Retinal pigment epithelial cell (primary cell): ENCODE measurements at regions not wholly inside any gene's neighbourhood (a gene's known extent, or its start where the extent isn't known, plus 50 kb on each side); places are given as distances from the start of the nearest gene placed in this dataset.
"Not testable (repeated sequence)": the region's sequence is repeated elsewhere in the genome, so short reads cannot be mapped to it uniquely, and the experiment has no call there.

ENCODE experiments used
- DNase-seq: peaks from one replicate; pipeline ENCODE4 v3.0.0-alpha.2; 2010; ENCODE audit warnings: low read depth
- H3K4me3 ChIP-seq: 2 replicates; pipeline ENCODE4 v1.5.1; 2011; ENCODE audit warnings: mild to moderate bottlenecking, low read length, control low read depth, moderate library complexity
- TF ChIP-seq, protein P1 (sequence below): conservative IDR thresholded peaks from 2 replicates; pipeline ENCODE4 v1.5.1; 2011; ENCODE audit warnings: low read depth, low read length, control low read depth, inconsistent platforms

DNA sequence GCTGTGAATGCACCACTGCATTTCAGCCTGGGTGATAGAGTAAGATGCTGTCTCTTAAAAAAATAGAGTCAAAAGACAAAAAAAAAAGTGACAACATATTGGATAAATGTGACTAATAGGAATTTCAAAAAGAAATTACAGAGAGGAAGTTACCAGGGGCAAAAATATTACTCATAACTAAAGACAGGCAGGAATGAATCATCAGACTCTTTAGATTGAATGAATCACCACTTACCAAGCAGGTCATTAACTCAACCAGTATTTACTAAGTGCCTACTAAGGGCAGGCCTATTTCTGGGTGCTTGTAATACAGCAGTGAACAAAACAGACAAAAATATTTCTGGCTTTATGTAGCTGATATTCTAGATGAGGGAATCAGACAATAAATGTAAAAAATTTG is 301.3 kb downstream of the UBE2NL start:
- not testable (repeated sequence) for H3K4me3 ChIP-seq, DNase-seq

- DNase-seq, H3K4me3 ChIP-seq: not testable (repeated sequence)
Observed at GRCh38 chrX:144188489-144188888, 304.6 kb downstream of the UBE2NL start.

- not testable (repeated sequence) for H3K4me3 ChIP-seq
Observed at GRCh38 chrX:144197057-144197456, 313.2 kb downstream of the UBE2NL start.

GRCh38 chrX:144202726-144203125 is 318.9 kb downstream of the UBE2NL start:
- not testable (repeated sequence) for DNase-seq, H3K4me3 ChIP-seq

More at GRCh38 chrX:144197057-144197456, 313.2 kb downstream of the UBE2NL start:
- DNase-seq: not testable (repeated sequence)

DNA sequence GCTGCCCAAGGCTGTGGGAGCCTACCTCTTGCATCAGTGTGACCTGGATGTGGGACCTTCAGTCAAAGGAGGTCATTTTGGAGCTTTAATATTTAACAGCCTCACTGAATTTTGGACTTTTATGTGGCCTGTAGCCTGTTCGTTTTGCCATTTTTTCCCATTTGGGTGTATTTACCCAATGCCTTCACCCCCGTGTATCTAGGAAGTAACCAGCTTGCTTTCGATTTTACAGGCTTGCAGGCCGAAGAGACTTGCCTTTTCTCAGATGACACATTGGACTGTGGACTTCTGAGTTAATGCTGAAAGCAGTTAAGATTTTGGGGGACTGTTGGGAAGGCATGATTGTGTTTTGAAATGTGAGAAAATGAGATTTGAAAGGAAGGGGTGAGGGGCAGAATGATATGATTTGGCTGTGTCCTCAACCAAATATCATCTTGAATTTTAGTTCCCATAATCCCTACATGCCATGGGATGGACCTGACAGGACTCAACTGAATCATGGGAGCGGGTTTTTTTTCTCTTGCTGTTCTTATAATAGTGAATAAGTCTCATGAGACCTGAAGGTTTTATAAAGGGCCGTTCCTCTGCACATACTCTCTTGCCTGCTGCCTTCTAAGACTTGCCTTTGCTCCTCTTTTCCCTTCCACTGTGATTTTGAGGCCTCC is 324.6 kb downstream of the UBE2NL start:
- H3K4me3 ChIP-seq, DNase-seq: not testable (repeated sequence)

GRCh38 chrX:144214651-144215050 is 330.8 kb downstream of the UBE2NL start:
- no peak overlapping the region for H3K4me3 ChIP-seq
- TF ChIP-seq, protein P1, sequence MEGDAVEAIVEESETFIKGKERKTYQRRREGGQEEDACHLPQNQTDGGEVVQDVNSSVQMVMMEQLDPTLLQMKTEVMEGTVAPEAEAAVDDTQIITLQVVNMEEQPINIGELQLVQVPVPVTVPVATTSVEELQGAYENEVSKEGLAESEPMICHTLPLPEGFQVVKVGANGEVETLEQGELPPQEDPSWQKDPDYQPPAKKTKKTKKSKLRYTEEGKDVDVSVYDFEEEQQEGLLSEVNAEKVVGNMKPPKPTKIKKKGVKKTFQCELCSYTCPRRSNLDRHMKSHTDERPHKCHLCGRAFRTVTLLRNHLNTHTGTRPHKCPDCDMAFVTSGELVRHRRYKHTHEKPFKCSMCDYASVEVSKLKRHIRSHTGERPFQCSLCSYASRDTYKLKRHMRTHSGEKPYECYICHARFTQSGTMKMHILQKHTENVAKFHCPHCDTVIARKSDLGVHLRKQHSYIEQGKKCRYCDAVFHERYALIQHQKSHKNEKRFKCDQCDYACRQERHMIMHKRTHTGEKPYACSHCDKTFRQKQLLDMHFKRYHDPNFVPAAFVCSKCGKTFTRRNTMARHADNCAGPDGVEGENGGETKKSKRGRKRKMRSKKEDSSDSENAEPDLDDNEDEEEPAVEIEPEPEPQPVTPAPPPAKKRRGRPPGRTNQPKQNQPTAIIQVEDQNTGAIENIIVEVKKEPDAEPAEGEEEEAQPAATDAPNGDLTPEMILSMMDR: no peak
- no peak for DNase-seq

- no peak for DNase-seq
- TF ChIP-seq, protein P1: no peak
Observed at GRCh38 chrX:144219035-144219434, 335.2 kb downstream of the UBE2NL start.

GRCh38 chrX:144231116-144231785 is 347.4 kb downstream of the UBE2NL start:
- not testable (repeated sequence) for H3K4me3 ChIP-seq, DNase-seq

More at GRCh38 chrX:144219035-144219434, 335.2 kb downstream of the UBE2NL start:
- H3K4me3 ChIP-seq: no peak overlapping the region

DNA sequence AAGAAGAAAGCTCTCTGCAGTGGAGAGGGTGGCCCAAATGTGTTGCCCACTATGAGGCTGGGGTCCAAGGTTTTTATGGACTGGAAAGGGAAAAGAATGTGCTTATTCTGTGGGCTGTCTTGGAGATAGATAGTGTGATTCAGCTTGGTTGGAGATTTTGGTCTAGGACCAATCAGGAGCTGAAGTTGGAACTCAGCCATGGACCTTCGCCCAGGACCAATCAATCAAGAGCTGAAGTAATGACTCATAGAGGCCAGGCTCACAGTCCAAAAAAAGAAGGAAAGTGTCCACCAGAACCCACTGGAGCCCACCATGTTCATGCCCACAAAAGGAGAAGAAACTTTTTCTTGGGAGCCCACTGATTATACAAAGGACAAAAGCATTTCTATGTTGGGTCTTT is 369.5 kb downstream of the UBE2NL start:
- DNase-seq: no peak
- TF ChIP-seq, protein P1: no peak
- no peak overlapping the region for H3K4me3 ChIP-seq

- TF ChIP-seq, protein P1: no peak
- no peak overlapping the region for H3K4me3 ChIP-seq
- DNase-seq: no peak
Observed at GRCh38 chrX:144259054-144259453, 375.2 kb downstream of the UBE2NL start.
